NT2/D1 (cell line): ENCODE measurements at regions not wholly inside any gene's neighbourhood (a gene's known extent, or its start where the extent isn't known, plus 50 kb on each side); places are given as distances from the start of the nearest gene placed in this dataset.

Source experiments
- DNase-seq: peaks from one replicate; pipeline ENCODE4 v3.0.0-alpha.2; 2011; ENCODE audit warnings: low read depth, low spot score
- H3K27me3 ChIP-seq: 2 replicates; pipeline ENCODE4 v1.6.0; 2011; ENCODE audit warnings: mild to moderate bottlenecking; ENCODE audit not compliant: insufficient read length, insufficient read depth
- H3K36me3 ChIP-seq: 2 replicates; pipeline ENCODE4 v1.6.1; 2011; ENCODE audit warnings: mild to moderate bottlenecking, low read length, mixed read lengths; ENCODE audit not compliant: insufficient read depth, insufficient read length
- H3K4me1 ChIP-seq: 2 replicates; pipeline ENCODE4 v1.5.1; 2011; ENCODE audit not compliant: insufficient read depth, insufficient read length
- H3K4me3 ChIP-seq: 2 replicates; pipeline ENCODE4 v1.5.1; 2011; ENCODE audit warnings: low read depth; ENCODE audit not compliant: insufficient read length
- H3K9ac ChIP-seq: 2 replicates; pipeline ENCODE4 v1.6.0; 2011; ENCODE audit warnings: low read depth; ENCODE audit not compliant: insufficient read length
- H3K9me3 ChIP-seq: 2 replicates; pipeline ENCODE4 v1.5.1; 2011; ENCODE audit warnings: mild to moderate bottlenecking, low read length; ENCODE audit not compliant: insufficient read depth
- SUZ12 ChIP-seq: IDR thresholded peaks from 2 replicates; pipeline ENCODE4 v1.6.1; 2011; ENCODE audit not compliant: insufficient read length, insufficient read depth; ENCODE audit errors: extremely low read depth
- YY1 ChIP-seq: IDR thresholded peaks from 2 replicates; pipeline ENCODE4 v1.6.1; 2011; ENCODE audit not compliant: insufficient read length, insufficient read depth
- ZNF274 ChIP-seq: IDR thresholded peaks from 2 replicates; pipeline ENCODE4 v1.6.1; 2011; ENCODE audit warnings: mild to moderate bottlenecking, low read depth, low read length

DNA sequence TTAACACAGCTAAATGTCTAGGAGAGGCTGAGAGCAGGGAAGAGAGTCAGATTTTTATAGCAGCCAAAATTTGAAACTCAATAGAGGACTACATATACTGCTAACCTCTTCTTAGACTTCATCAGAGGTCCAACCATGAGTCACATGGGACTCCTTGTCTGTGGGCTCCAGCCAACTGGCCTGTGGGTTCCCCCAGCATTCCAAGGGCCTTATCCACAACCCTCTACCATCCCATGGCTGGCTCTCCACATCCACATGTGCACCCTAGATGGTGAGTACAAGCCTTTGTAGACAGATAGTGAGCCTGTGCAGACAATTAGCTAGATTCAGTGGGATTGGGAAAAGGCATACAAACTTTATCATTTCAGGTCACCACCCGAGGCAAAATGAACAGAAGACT, 901.9 kb upstream of the ZEB2 start:
- no peaks in the 10 kb centered on the region for H3K4me1 ChIP-seq
- DNase-seq = no peak
- H3K9ac ChIP-seq = no peak overlapping the region
- H3K36me3 ChIP-seq = no peaks in the 10 kb centered on the region
- H3K27me3 ChIP-seq = no peaks in the 10 kb centered on the region
- peaks cover 19% of the 10 kb centered on the region; the same call in 1 of the 2 replicates for H3K9me3 ChIP-seq
- H3K4me3 ChIP-seq = no peak overlapping the region
- no peak for TF ChIP-seq SUZ12
- no peak for TF ChIP-seq YY1
- TF ChIP-seq ZNF274 = no peak

DNA sequence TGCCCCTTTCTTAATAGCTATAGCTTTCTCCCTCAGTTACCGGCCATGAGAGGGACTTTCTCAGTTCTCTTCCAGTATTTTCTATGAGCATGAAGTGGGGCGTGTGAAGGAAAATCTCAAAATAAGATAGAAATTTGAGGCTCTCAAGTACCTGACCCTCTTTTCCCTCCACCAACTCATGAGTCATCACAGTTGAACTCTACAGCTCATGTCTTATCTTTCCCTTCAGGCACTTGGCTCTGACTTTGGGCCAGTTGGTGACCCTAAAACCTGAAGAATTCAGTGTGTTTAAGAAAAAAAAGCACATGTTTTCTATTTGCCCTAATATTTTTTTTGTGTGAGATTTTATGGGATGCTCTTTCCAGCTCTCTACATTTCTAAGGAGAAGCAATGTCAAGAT, 896.7 kb upstream of the ZEB2 start:
- H3K27me3 ChIP-seq = no peaks in the 10 kb centered on the region
- DNase-seq = no peak
- no peaks in the 10 kb centered on the region for H3K36me3 ChIP-seq
- TF ChIP-seq YY1 (no peak), SUZ12 (no peak)
- H3K4me1 ChIP-seq = no peaks in the 10 kb centered on the region
- H3K9me3 ChIP-seq = peaks cover 17% of the 10 kb centered on the region; the same call in 1 of the 2 replicates
- H3K4me3 ChIP-seq = no peak overlapping the region
- no peak overlapping the region for H3K9ac ChIP-seq

DNA sequence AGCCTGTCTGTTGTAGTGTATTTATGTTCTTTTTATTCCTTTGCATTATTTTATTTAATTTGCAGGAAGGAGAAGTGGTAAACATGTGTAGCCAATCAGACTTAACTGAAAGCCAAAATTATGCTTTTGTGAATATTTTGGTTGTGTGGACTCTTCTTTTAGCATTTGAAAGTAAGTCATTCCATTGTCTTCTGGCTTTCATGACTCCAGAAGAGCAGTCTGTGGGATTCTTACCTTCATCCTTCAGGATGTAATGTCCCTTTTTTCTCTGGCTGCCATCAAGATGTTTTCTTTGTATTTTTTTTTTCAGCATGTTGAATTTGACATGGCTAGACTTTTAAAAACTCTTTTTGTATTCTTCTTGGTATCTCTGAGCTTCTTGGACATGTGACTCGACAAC, 895.2 kb upstream of the ZEB2 start:
- Histone ChIP-seq H3K9ac (no peak overlapping the region), H3K9me3 (peaks cover 6% of the 10 kb centered on the region; the same call in 1 of the 2 replicates), H3K36me3 (no peaks in the 10 kb centered on the region), H3K27me3 (no peaks in the 10 kb centered on the region), H3K4me1 (no peaks in the 10 kb centered on the region), H3K4me3 (no peak overlapping the region)
- TF ChIP-seq YY1 (no peak), ZNF274 (no peak), SUZ12 (no peak)
- no peak for DNase-seq

DNA sequence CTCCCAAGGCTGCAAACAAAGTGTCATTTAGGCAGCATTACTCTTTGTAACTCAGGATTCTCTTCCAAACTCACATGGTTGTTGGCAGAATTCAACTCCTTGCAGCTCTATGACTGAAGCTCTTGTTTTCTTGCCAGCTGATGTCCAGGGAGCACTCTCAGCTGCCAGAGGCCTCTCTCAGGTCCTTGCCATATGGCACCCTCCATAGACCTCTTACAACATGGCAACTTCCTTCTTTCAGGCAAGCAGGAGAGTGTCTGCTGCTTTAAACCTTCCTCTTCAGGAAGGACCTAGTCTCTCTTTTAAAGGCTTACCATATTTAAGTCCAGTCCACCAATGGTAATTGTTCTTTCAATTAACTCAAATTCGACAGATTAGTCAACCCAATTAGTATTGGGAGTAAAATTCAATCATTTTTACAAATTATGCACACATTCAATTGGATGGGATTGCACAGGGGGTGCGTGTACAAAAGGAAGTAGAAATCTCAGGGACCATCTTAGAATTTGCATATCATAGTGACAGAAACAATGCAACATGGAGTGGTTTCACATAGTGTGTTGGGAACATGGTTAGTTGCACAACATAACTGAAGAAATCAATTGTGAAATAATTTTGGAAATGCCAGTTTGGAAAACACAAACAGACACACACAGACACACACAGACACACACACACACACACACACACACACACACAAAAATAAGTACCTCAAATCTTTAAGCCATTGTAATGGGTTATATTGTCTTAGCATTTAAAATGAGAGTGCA, 893.5 kb upstream of the ZEB2 start:
- no peaks in the 10 kb centered on the region for H3K36me3 ChIP-seq
- no peak overlapping the region for H3K4me3 ChIP-seq
- DNase-seq = no peak
- H3K9me3 ChIP-seq = peaks cover 3% of the 10 kb centered on the region; the same call in 1 of the 2 replicates
- H3K9ac ChIP-seq = no peak overlapping the region
- H3K4me1 ChIP-seq = no peaks in the 10 kb centered on the region
- TF ChIP-seq ZNF274 (no peak), YY1 (no peak), SUZ12 (no peak)
- no peaks in the 10 kb centered on the region for H3K27me3 ChIP-seq

DNA sequence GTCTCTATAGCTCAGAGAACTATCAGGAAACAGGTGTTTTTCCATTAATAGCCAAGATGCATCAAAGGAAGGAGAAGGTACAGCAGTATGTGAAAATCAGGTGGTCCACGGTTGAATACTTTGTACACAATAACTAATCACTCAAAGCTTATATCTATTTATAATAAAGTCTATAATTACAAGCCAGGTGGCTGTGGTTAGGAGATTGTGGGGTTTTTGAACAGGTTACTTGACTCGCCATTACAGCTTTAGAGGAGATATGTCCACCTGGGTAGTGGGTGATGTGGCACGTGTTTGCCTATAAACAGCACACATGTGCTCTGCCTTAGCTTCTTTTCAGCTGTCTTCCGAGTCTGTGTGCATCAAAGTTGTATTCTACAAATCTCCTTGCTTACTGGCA, 892.2 kb upstream of the ZEB2 start:
- no peak for DNase-seq
- TF ChIP-seq SUZ12 = no peak
- no peak for TF ChIP-seq YY1
- TF ChIP-seq ZNF274 = no peak
- Histone ChIP-seq H3K9ac (no peak overlapping the region), H3K9me3 (peaks cover 3% of the 10 kb centered on the region; the same call in 1 of the 2 replicates), H3K4me1 (no peaks in the 10 kb centered on the region), H3K36me3 (no peaks in the 10 kb centered on the region), H3K27me3 (no peaks in the 10 kb centered on the region), H3K4me3 (no peak overlapping the region)

DNA sequence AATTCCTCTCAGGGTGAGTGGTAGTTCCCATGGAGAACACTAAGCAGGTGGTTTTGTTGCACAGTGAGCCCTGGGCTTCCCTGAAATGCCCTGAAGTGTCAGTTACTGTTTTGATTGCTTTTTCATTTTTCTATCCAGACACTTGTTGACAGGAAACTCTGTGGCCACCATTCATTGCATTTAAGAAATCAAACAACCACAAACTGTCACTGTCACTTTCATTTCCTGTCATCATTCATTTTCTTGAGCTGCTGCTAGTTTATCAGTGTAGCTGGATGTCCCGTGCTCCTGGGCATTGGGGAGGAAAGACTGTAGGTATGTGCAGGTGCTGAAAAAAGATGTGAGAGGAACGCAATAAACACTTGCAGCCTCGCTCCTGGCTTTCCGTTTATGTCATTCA, 891.6 kb upstream of the ZEB2 start:
- no peak overlapping the region for H3K9ac ChIP-seq
- no peak overlapping the region for H3K4me3 ChIP-seq

DNA sequence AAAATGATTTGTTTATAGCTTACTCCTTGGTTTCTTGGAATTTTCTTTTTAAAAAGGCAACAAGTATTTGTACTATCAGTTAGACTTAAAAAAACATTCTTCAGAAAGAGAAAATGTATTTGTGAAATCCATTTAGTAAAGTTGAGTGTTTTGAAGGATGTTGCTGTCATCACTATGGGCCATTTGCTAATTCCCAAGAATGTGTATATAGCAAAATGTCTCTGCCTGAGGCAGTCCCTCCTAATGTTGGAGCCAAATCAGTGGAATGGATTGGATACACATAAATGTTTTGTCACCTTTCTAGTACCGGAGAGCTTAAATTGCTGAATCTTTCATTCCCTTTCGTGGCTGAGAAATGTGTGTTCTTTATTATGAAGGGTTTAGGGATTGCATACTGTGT, 890.2 kb upstream of the ZEB2 start:
- H3K4me1 ChIP-seq = no peaks in the 10 kb centered on the region
- no peaks in the 10 kb centered on the region for H3K36me3 ChIP-seq
- H3K9me3 ChIP-seq = no peaks in the 10 kb centered on the region
- DNase-seq = no peak
- no peak overlapping the region for H3K4me3 ChIP-seq
- H3K27me3 ChIP-seq = no peaks in the 10 kb centered on the region
- TF ChIP-seq SUZ12 (no peak), YY1 (no peak), ZNF274 (no peak)
- no peak overlapping the region for H3K9ac ChIP-seq

More for the DNA sequence above, 891.6 kb upstream of the ZEB2 start:
- H3K36me3 ChIP-seq = no peaks in the 10 kb centered on the region
- H3K9me3 ChIP-seq = peaks cover 3% of the 10 kb centered on the region; the same call in 1 of the 2 replicates
- DNase-seq = no peak
- H3K27me3 ChIP-seq = no peaks in the 10 kb centered on the region
- no peaks in the 10 kb centered on the region for H3K4me1 ChIP-seq
- no peak for TF ChIP-seq SUZ12
- no peak for TF ChIP-seq YY1
- TF ChIP-seq ZNF274 = no peak

DNA sequence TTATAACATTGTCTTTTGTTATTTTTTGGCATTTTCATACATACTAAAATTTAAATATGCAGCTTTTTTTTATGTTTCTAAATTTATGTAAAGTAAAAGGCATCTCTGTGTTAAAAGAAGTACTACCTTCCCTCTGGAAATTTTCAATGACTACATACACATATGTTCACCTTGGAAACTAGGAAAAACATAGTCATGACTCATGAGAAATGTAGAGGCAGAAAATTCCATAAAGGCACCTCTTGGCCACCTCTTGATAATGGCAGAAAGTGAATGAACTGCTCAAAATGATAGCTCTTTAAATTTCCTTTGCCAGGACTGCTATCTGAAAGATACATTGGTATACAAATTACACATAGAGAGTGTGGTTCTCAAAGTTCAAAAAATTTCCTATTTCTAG, 889.1 kb upstream of the ZEB2 start:
- H3K4me3 ChIP-seq = no peak overlapping the region
- no peaks in the 10 kb centered on the region for H3K4me1 ChIP-seq
- H3K36me3 ChIP-seq = no peaks in the 10 kb centered on the region
- no peak overlapping the region for H3K9ac ChIP-seq
- no peaks in the 10 kb centered on the region for H3K9me3 ChIP-seq
- no peaks in the 10 kb centered on the region for H3K27me3 ChIP-seq
- no peak for TF ChIP-seq SUZ12
- no peak for TF ChIP-seq YY1
- TF ChIP-seq ZNF274 = no peak
- DNase-seq = no peak
